ENCODE measurements at regions not wholly inside any gene's neighbourhood (a gene's known extent, or its start where the extent isn't known, plus 50 kb on each side); places are given as distances from the start of the nearest gene placed in this dataset.

- Histone ChIP-seq H3K4me3 (no peak overlapping the region), H3K9me3 (peaks cover 0 to 11% (median 7%) of the 10 kb centered on the region in 3 donors), H3K36me3 (no peaks in the 10 kb centered on the region), H3K4me1 (no peaks in the 10 kb centered on the region), H3K27ac (no peak overlapping the region), H3K27me3 (no peaks in the 10 kb centered on the region)
- intact Hi-C loops (cut with DNase I): no loop called here
- no peak for TF ChIP-seq CTCF (IDR thresholded peaks at IDR 0.05)
- TF ChIP-seq POLR2A (IDR thresholded peaks at IDR 0.05): no peak
- no peak for DNase-seq
- 58 to 80% methylated on average over 5 of the region's 5 CpGs for WGBS, 2 donors
These were observed 180.8 kb downstream of the SPRY1 start for GRCh38 chr4:123577225-123577906.

GRCh38 chr4:123578276-123579029 lies 181.9 kb downstream of the SPRY1 start:
- TF ChIP-seq POLR2A (IDR thresholded peaks at IDR 0.05): no peak
- TF ChIP-seq CTCF (IDR thresholded peaks at IDR 0.05): no peak
- no peak overlapping the region for H3K4me3 ChIP-seq
- H3K36me3 ChIP-seq: no peaks in the 10 kb centered on the region
- no peaks in the 10 kb centered on the region for H3K4me1 ChIP-seq
- DNase-seq: no peak
- no peak overlapping the region for H3K27ac ChIP-seq
- intact Hi-C loops (cut with DNase I): no loop called here
- H3K9me3 ChIP-seq: peaks cover 0 to 11% (median 7%) of the 10 kb centered on the region in 3 donors
- 64 to 73% methylated on average over 3 of the region's 3 CpGs for WGBS, 2 donors
- no peaks in the 10 kb centered on the region for H3K27me3 ChIP-seq

GRCh38 chr4:123579961-123580360 lies 183.4 kb downstream of the SPRY1 start:
- no peaks in the 10 kb centered on the region for H3K27me3 ChIP-seq
- H3K36me3 ChIP-seq: no peaks in the 10 kb centered on the region
- no peaks in the 10 kb centered on the region for H3K4me1 ChIP-seq
- H3K9me3 ChIP-seq: peaks cover 0 to 11% (median 7%) of the 10 kb centered on the region in 3 donors
- TF ChIP-seq POLR2A (IDR thresholded peaks at IDR 0.05): no peak
- no peak for TF ChIP-seq CTCF (IDR thresholded peaks at IDR 0.05)
- 65 to 83% methylated on average over 2 of the region's 2 CpGs for WGBS, 2 donors
- intact Hi-C loops (cut with DNase I): no loop called here
- H3K4me3 ChIP-seq: no peak overlapping the region
- H3K27ac ChIP-seq: no peak overlapping the region
- DNase-seq: no peak

GRCh38 chr4:123580981-123581664 lies 184.5 kb downstream of the SPRY1 start:
- intact Hi-C loops (cut with DNase I): no loop called here
- TF ChIP-seq POLR2A (IDR thresholded peaks at IDR 0.05) (no peak), CTCF (IDR thresholded peaks at IDR 0.05) (no peak)
- Histone ChIP-seq H3K27me3 (no peaks in the 10 kb centered on the region), H3K36me3 (no peaks in the 10 kb centered on the region), H3K9me3 (peaks cover 0 to 11% (median 7%) of the 10 kb centered on the region in 3 donors), H3K4me3 (no peak overlapping the region), H3K4me1 (no peaks in the 10 kb centered on the region), H3K27ac (no peak overlapping the region)
- no peak for DNase-seq
- WGBS, 2 donors: 89 to 93% methylated on average over 4 to 8 of the region's 8 CpGs

GRCh38 chr4:123581802-123582201 lies 185.2 kb downstream of the SPRY1 start:
- no peak for DNase-seq
- intact Hi-C loops (cut with DNase I): no loop called here
- H3K27me3 ChIP-seq: no peaks in the 10 kb centered on the region
- H3K36me3 ChIP-seq: no peaks in the 10 kb centered on the region
- 81 to 84% methylated on average over 3 of the region's 3 CpGs for WGBS, 2 donors
- no peaks in the 10 kb centered on the region for H3K4me1 ChIP-seq
- peaks cover 0 to 11% (median 7%) of the 10 kb centered on the region in 3 donors for H3K9me3 ChIP-seq
- TF ChIP-seq CTCF (IDR thresholded peaks at IDR 0.05) (no peak), POLR2A (IDR thresholded peaks at IDR 0.05) (no peak)
- H3K27ac ChIP-seq: no peak overlapping the region
- H3K4me3 ChIP-seq: no peak overlapping the region

All from esophagus squamous epithelium (tissue), 5 donors.